GM12874 (cell line): ENCODE measurements at regions not wholly inside any gene's neighbourhood (a gene's known extent, or its start where the extent isn't known, plus 50 kb on each side); places are given as distances from the start of the nearest gene placed in this dataset.

Experiments used
- TF ChIP-seq, protein P1 (sequence below): IDR thresholded peaks from 2 replicates; pipeline ENCODE4 v1.5.1; 2011; ENCODE audit warnings: low read depth, mild to moderate bottlenecking, control low read depth, low read length, moderate library complexity; ENCODE audit not compliant: insufficient read depth

DNA sequence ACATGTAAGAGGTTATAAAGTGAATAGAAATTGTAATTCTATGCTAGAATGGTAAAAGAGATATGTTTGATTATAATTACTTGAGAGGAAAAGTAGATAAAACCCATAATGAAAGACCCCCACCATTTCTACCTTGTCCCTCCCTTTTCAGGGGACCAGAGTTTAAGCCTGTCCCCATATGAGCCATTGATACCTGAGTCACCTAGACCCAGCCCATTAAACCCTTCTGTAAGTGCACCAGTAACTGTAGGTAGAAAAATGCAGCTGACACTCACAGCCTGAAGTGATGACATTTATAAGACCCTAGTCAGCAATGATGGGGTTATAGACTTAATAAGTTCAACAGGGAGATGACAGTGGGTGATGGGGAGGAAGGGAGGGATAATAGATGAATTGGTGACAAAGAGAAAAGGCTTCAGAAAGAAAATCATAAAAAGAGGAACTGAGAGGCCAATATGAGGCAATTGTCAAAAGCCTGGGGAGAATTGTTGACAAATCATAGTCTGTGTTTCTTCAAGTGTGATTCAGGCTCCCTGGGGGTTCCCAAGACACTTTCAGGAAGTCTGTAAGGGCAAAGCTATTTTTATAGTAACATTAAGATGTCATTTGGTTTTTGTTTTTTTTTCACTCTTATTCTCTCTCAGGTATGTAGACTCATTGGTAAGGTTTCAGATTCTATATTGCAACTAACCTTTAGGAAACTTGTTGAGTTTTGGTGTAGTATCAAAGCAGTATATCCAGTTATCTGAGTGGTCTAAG, 544.2 kb downstream of the SATB2 start:
- TF ChIP-seq, protein P1, sequence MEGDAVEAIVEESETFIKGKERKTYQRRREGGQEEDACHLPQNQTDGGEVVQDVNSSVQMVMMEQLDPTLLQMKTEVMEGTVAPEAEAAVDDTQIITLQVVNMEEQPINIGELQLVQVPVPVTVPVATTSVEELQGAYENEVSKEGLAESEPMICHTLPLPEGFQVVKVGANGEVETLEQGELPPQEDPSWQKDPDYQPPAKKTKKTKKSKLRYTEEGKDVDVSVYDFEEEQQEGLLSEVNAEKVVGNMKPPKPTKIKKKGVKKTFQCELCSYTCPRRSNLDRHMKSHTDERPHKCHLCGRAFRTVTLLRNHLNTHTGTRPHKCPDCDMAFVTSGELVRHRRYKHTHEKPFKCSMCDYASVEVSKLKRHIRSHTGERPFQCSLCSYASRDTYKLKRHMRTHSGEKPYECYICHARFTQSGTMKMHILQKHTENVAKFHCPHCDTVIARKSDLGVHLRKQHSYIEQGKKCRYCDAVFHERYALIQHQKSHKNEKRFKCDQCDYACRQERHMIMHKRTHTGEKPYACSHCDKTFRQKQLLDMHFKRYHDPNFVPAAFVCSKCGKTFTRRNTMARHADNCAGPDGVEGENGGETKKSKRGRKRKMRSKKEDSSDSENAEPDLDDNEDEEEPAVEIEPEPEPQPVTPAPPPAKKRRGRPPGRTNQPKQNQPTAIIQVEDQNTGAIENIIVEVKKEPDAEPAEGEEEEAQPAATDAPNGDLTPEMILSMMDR, result no peak

DNA sequence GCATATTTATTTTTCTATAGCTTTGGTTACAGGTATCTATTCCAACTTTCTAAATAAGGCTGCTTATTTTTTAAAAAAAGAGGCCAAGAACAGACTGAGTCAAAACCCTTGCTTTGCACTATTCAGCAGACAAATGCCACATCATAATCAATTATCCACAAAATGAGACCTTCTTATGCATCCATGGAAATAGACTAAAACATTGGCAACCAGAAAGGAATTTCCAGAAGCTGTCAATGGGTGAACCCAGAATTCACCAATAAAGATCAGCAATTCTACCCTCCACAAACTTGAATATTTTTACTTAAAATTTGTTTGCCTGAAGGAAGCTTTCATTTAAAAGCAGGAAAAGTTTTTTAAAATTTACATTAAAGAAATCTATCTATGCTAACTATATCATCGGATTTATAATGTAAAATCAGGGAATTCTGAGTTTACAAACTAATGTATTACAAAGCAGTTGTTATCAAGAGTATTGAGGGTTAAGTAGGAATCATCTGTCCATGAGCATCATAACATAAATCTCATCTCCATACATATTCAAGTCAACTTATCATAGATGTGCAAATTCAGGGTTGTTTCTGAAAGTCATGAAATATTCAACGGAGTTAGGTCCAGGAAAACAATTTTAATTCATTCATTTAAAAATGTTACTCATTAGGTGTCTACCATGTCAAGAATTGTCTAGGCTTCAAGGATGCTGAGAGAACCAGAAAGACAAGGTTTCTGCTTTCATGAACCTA, 548.0 kb downstream of the SATB2 start:
- TF ChIP-seq, protein P1, result no peak

DNA sequence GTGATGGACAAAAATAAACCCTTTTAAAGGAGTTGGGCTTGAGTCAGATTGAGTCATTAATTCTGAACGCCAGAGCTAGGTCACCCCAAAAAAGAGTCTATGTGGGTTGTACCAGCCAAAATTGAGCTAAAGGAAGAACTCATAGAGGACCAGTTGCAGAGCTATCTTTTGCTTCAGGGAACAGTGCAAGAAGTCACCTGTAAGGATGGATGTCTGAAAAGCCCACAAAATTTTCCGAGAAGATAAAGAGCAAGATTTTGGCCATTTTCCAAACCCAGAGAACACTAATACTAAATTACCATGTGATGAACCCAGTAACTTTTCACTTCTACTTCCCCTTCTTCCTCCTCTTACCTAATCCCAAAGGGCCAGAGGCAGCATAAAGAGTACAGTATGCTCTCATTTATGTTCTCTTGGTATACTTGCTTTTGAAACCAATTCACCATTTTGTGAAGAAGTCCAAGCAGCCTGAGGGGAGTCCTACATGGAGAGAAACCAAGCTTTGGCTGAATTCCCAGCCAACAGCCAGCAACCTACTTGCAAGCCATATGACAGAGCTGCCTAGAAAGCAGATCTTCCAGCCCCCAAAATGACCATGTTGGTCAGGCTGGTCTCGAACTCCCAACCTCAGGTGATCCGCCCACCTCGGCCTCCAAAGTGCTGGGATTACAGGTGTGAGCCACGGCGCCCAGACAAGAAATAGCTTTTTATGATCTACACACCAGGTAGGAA, 551.7 kb downstream of the SATB2 start:
- TF ChIP-seq, protein P1, result no peak

DNA sequence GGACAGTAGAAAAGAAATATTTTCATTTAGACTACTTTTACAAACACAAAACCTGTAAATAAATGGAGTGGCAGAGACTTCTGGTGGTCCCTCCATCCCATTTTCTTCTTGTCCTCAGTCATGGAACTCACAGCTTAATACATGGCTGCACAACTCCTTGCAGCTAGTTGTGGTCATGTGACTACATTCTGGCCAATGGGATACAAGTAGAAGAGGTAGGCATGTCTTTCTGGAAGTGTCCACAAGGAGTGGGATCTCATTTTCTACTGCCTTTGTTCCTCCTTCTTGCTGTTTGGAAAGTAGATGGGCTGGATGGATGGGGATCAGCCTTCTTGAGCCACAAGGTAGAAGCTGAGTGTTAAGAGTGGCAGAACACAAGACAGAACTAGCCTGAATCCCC, 555.8 kb downstream of the SATB2 start:
- TF ChIP-seq, protein P1, result no peak

DNA sequence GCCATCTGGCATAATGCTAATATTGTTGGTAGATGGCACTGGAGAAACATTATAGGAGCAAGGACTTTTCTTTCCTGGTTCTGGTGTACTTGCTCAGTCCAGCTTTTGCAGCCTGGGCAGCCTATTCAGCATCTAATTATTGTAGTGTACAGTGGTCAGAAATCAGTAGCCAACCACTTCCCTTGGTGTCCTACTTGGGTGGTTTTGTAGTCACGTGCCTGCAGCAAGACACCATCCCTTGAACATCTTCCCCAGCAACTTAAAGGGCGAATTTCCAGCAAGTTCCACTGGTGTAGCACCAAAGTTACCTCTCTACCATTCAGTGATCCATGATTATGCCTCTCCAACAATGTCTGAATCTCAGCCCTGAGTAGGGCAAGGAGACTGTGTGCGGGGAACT, 557.6 kb downstream of the SATB2 start:
- TF ChIP-seq, protein P1, result no peak

DNA sequence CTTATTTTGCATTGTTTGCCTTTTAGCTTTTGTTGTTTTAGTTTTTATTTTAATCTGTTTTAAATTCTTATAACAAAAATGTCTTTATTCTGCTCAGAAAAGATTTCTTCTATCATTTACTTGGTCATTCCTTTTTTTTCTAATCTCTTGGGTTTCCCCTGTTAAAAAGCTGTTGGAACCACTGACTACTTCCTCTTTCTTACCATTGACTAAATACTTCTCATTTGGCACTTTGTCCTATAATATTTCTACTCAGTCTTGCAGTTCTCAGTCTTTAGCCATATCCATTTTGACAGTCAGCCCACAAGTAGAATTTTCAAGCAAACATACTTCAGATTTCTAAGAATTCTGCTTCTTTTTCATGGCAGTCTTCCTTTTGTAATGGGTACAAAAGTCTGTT, 567.2 kb downstream of the SATB2 start:
- TF ChIP-seq, protein P1, result no peak

DNA sequence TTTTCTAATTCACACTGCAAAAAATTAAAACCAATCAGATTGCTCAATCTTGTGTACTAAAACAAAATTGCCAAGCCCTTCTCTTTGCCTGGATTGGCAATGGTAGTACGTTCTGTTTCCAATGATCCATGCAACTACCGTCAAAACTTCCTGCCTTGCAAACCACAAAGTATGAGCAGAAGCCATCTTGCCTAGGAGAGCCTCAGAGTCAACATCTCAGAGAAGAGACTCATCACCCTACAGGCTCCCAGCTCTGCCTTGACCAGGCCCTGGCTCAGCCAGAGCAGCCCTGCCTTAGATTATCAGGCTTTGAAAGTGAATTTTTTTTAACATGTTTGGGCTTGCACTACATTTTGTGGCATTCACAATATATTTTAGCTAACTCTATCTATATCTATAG, 574.1 kb downstream of the SATB2 start:
- TF ChIP-seq, protein P1, result no peak
